ENCODE measurements at regions not wholly inside any gene's neighbourhood (a gene's known extent, or its start where the extent isn't known, plus 50 kb on each side); places are given as distances from the start of the nearest gene placed in this dataset.

DNA sequence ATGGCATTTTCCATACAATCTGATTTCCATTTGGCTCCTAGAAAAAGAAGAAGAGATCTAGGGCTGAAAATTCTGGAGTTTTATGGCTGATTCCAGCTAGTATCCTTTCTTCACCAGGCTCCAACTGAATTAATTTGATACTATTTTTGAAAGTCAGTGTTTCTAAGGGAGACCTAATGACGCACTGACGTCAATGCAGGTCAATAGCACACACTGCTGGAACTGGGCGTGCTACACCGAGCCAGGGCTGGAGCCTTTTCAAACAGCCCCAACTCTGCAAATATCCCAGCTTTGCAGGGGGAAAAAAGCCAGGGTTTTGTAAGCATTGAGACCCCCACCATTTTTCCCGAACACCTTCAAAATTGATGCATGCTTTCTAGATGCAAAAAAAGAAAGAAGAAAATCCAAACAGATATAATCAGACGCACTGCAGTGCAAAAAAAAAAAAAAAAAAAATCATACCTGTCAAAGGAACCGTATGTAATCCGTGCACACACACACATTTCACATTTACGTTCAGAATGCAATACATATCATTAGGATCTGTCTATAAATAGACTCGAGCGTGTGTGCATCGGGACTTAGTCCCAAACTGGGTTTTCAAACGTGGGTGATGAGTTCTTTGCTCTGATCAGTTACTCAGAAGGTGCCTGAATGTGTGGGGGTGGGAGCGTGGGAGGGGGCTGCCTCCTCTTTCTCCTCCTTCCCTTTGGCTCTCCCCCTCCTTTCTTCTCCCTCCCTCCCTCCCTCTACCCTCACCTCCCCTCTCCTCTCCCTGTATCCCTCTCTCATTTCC is 124.5 kb upstream of the HSD17B12 start:
- no peak for DNase-seq
- Histone ChIP-seq H3K27me3 (ENCODE audit: control insufficient read depth, insufficient read depth, low read length, poor library complexity, severe bottlenecking) (peaks cover 8% of the 10 kb centered on the region), H3K4me3 (ENCODE audit: low read length) (no peak overlapping the region), H3K36me3 (ENCODE audit: control insufficient read depth, insufficient read depth, low read length) (no peaks in the 10 kb centered on the region), H3K27ac (ENCODE audit: low read depth, low read length) (peak overlapping the region; percentile 52), H3K4me1 (ENCODE audit: control insufficient read depth, insufficient read depth, low read length) (peaks cover 16% of the 10 kb centered on the region), H3K9ac (ENCODE audit: extremely low read depth, low read length, poor library complexity, severe bottlenecking) (no peak overlapping the region), H3K9me3 (ENCODE audit: control insufficient read depth, low read length) (no peaks in the 10 kb centered on the region)
- Mint-ChIP-seq H3K27ac (no peak overlapping the region), H3K36me3 (ENCODE audit: low read depth) (no peaks in the 10 kb centered on the region), H3K9me3 (no peaks in the 10 kb centered on the region), H3K4me3 (no peak overlapping the region), H3K4me1 (peaks cover 27% of the 10 kb centered on the region), H3K27me3 (ENCODE audit: insufficient read depth) (peaks cover 72% of the 10 kb centered on the region)
- 31 to 51% methylated on average over 3 to 13 of the region's 14 CpGs for WGBS, 2 experiments (ENCODE audit: insufficient coverage in 1 of 2, insufficient read length in 1 of 2)
- no peak for TF ChIP-seq CTCF (conservative IDR thresholded peaks at IDR 0.05)

- peak overlapping the region; percentile 25 for H3K27ac ChIP-seq (ENCODE audit: low read depth, low read length)
- no peaks in the 10 kb centered on the region for H3K36me3 Mint-ChIP-seq (ENCODE audit: low read depth)
- no peak for TF ChIP-seq CTCF (conservative IDR thresholded peaks at IDR 0.05)
- peaks cover 74% of the 10 kb centered on the region for H3K27me3 Mint-ChIP-seq (ENCODE audit: insufficient read depth)
- H3K4me1 Mint-ChIP-seq: peaks cover 27% of the 10 kb centered on the region
- no peaks in the 10 kb centered on the region for H3K9me3 Mint-ChIP-seq
- no peak overlapping the region for H3K27ac Mint-ChIP-seq
- no peaks in the 10 kb centered on the region for H3K36me3 ChIP-seq (ENCODE audit: control insufficient read depth, insufficient read depth, low read length)
- WGBS, 2 experiments (ENCODE audit: insufficient coverage in 1 of 2, insufficient read length in 1 of 2): 5 to 25% methylated on average over 4 to 10 of the region's 10 CpGs
- peak overlapping the region; percentile 56 for H3K4me3 Mint-ChIP-seq
- H3K4me3 ChIP-seq (ENCODE audit: low read length): peak overlapping the region; percentile 70
- H3K4me1 ChIP-seq (ENCODE audit: control insufficient read depth, insufficient read depth, low read length): peaks cover 16% of the 10 kb centered on the region
- peaks cover 8% of the 10 kb centered on the region for H3K27me3 ChIP-seq (ENCODE audit: control insufficient read depth, insufficient read depth, low read length, poor library complexity, severe bottlenecking)
- H3K9ac ChIP-seq (ENCODE audit: extremely low read depth, low read length, poor library complexity, severe bottlenecking): no peak overlapping the region
- DNase-seq: no peak
- no peaks in the 10 kb centered on the region for H3K9me3 ChIP-seq (ENCODE audit: control insufficient read depth, low read length)
Measured at GRCh38 chr11:43556612-43557375, 123.7 kb upstream of the HSD17B12 start.

GRCh38 chr11:43557553-43558110 is 122.9 kb upstream of the HSD17B12 start:
- Histone ChIP-seq H3K4me1 (ENCODE audit: control insufficient read depth, insufficient read depth, low read length) (peaks cover 16% of the 10 kb centered on the region), H3K27me3 (ENCODE audit: control insufficient read depth, insufficient read depth, low read length, poor library complexity, severe bottlenecking) (peaks cover 8% of the 10 kb centered on the region), H3K9ac (ENCODE audit: extremely low read depth, low read length, poor library complexity, severe bottlenecking) (no peak overlapping the region), H3K9me3 (ENCODE audit: control insufficient read depth, low read length) (no peaks in the 10 kb centered on the region), H3K4me3 (ENCODE audit: low read length) (peak overlapping the region; percentile 70), H3K36me3 (ENCODE audit: control insufficient read depth, insufficient read depth, low read length) (no peaks in the 10 kb centered on the region), H3K27ac (ENCODE audit: low read depth, low read length) (peak overlapping the region; percentile 80)
- Mint-ChIP-seq H3K4me1 (peaks cover 27% of the 10 kb centered on the region), H3K4me3 (peak overlapping the region; percentile 56), H3K9me3 (no peaks in the 10 kb centered on the region), H3K27me3 (ENCODE audit: insufficient read depth) (peaks cover 74% of the 10 kb centered on the region), H3K27ac (peak overlapping the region; percentile 64), H3K36me3 (ENCODE audit: low read depth) (no peaks in the 10 kb centered on the region)
- peak; percentile 71 for DNase-seq
- 10 to 12% methylated on average over 7 to 13 of the region's 13 CpGs for WGBS, 2 experiments (ENCODE audit: insufficient coverage in 1 of 2, insufficient read length in 1 of 2)
- TF ChIP-seq CTCF (conservative IDR thresholded peaks at IDR 0.05): peak; percentile 59

Measured in endodermal cell (in vitro differentiated cells).